Stimulated activated CD8-positive, alpha-beta memory T cell treated with anti-CD3 and anti-CD28 coated beads, Interleukin-2, amount 100 ng/mL, for 48 hours (primary cell): ENCODE measurements at regions not wholly inside any gene's neighbourhood (a gene's known extent, or its start where the extent isn't known, plus 50 kb on each side); places are given as distances from the start of the nearest gene placed in this dataset.
"Not testable (repeated sequence)": the region's sequence is repeated elsewhere in the genome, so short reads cannot be mapped to it uniquely, and the experiment has no call there.

ENCODE experiments used
- DNase-seq, 2 donors: peaks; one replicate each; pipeline ENCODE4 v3.0.0-alpha.2; 2020; ENCODE audit warnings: low read depth in 2 of 2

DNA sequence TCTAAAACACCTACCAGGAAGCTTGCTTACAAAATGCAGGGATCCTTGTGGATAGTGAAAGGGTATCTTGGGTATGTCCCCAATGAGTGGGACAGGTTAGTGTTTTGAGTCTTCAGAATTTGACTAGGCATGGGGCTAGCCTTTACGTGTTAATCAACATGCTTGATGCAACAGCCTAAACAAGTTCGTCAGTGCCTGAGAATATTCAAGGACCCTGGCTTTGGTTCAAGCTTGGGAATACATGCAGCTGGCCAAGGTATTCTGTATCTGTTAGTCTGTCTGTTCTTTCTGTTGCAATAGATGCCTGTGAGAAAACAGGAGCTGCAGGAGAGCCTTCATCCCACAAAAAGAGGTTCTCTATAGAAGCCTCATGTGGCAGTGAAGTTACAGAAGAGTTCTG, 149.5 kb downstream of the CCNG2 start:
- DNase-seq, result no peak

GRCh38 chr4:77308843-77309242, 151.8 kb downstream of the CCNG2 start:
- DNase-seq, result no peak

DNA sequence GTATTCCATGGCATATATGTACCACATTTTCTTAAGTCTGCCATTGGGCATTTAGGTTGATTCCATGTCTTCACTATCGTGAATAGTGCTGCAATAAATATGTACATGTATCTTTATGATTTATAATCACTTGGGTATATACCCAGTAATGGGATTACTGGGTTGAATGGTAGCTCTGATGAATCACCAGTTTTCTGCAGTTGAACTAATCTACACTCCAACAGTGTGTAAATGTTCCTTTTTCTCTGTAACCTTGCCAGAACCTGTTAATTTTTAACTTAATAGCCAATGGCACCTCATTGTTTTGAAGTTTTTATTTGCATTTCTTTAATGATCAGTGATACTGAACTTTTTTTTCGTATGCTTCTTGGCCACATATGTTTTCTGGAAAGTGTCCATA, 152.5 kb downstream of the CCNG2 start:
- DNase-seq, result no peak

DNA sequence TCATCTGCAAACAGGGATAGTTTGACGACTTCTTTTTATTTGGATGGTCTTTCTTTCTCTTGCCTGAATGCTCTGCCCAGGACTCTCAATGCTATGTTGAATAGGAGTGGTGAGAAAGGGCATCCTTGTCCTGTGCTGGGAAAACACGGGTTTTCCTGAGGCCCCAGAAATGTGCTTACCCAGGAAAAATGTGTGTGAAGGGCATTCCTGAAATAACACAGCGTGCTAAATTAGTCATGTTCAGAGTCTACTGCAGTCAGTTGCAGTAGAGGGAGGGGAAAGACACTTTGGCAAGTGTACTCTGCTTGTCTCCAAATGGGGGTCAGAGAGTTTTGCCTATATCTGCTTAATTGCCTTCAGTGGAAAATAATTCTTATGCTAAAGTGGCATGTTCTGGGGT, 153.9 kb downstream of the CCNG2 start:
- no peak for DNase-seq

DNA sequence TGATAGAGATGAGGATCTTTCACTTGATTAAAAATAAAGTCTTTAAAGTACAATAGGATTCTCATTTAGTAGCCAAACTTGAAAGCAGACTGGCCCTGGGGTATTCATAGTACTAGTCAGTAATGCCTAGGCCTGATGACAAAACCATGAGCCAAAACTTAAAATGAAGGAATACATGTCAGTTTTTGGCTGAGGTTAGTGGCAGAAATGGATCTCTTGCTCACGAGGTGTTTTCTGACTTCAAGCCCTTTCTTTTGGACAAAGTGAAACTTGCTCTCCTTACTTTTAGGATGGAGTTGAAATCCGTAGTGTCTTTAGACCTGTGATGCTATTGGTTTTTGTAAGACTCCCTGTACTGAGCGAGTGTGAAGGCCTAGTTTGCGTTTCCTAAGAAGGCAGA, 157.7 kb downstream of the CCNG2 start:
- no peak for DNase-seq

GRCh38 chr4:77327151-77327550, 170.1 kb downstream of the CCNG2 start:
- no peak for DNase-seq

DNA sequence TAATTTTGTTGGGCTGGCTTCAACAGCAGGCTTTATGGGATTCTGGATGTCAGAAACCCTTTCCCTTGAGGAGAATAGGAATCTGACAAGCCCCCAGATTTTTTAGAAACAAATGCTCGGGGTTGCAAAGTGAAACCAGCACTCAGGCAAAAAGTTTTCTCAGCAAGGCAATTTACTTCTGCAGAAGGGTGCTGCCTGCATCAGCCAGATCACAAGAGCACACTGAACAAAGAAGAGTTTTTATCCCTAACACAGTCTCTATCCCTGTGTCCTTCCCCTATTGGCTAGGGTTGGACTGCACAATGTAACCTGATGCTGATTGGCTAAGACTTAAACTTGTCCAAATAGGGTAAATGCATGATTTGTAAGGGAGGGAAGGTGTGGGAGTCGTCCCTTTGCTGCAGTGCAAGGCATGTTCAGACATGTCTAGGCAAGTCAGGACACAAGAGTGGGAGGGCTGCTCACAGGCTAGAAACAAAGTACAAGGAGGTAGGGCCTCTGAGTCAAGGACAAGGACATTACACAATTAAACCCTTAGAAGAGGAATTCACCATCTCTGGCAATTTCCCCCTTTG, 175.8 kb downstream of the CCNG2 start:
- no peak for DNase-seq

GRCh38 chr4:77336411-77337142, 179.6 kb downstream of the CCNG2 start:
- DNase-seq, result no peak

DNA sequence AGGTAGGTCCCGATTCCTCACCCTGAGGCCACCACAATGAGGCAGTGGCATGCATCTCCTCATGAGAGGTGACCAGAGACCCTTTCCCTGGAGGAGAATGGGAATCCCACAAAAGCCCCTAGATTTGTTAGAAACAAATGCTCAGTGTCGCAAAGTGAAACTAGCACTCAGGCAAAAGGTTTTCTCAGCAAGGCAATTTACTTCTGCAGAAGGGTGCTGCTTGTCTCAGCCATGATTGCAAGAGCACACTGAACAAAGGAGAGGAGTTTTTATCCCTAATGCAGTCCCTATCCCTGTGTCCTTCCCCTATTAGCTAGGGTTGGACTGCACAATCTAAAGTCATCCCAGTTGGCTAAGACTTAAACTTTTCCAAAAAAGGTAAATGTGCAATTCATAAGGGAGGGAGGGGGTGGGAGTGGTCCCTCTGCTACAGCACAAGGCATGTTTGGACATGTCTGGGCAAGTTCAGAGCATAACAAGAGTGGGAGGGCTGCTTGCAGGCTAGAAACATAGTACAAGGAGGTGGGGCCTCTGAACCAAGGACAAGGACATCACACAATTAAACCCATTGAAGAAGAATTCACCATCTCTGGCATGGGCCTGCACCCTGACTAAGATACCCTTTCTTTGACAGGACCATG, 185.3 kb downstream of the CCNG2 start:
- no peak for DNase-seq

DNA sequence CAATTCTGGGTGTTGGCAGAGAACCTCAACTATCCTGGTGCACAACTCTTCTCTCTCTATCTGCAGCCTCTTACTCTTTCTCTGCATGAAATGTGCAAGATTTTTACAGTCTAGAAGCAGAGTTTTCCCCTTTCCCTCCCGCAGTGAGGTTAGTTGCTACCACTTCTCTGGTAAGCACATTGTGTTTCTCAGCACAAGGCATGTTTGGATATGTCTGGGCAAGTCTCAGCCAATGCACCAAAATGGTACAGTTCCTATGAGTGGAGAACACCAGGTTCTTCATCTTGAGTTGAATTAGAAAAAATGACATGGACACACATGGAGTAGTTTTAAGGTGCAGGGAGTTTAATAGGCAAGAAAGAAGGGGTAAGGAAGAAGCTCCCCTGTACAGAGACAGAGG, 187.0 kb downstream of the CCNG2 start:
- no peak for DNase-seq

DNA sequence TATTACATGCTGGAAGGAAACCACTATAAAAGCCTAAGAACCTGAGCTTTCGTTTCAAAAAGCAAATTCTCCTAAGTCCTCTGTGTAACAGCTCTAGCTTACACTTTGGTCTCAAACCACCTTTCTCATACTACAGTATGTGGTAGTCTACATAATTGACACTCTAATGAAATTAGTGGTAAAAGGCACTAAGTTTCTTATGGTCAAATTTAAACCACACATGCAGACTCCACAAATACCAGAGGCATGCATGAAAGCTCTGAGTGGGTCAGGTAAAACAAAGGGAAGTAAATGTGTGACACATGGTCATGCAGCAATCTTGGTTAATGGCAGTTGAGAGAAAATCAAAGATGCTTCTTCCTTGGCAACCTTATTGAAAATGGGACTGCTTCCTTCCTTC, 187.8 kb downstream of the CCNG2 start:
- no peak for DNase-seq

DNA sequence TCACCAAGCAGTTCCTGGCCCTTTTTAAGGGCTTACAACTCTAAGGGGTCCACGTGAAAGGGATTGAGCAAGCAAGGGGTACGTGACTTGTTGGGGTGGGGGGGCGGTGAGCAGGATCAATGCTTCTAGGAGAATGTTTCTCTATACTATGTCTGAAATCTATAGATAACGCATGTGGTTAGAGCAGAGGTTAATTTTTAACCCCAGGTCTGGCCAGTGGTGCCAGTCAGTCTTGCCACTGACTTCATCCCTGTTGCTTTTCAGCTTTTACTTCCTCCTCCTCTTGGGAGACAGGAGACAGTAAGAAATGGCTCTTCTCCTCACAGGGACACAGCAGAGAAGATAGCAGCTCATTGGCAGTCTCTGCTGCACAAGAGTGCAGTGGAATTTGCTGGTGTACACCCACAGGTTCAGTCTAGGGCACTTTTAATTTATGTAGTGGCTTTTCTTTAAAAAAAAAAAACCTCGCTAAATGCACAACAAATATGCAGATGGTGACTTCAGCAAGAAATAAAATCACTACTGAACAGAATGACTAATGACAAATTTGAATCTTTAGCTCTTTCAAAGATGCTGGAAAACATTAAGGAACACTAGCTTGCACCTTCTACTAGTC, 190.5 kb downstream of the CCNG2 start:
- DNase-seq, result no peak

- DNase-seq, result no peak
These were observed 191.8 kb downstream of the CCNG2 start for GRCh38 chr4:77348815-77349214.

DNA sequence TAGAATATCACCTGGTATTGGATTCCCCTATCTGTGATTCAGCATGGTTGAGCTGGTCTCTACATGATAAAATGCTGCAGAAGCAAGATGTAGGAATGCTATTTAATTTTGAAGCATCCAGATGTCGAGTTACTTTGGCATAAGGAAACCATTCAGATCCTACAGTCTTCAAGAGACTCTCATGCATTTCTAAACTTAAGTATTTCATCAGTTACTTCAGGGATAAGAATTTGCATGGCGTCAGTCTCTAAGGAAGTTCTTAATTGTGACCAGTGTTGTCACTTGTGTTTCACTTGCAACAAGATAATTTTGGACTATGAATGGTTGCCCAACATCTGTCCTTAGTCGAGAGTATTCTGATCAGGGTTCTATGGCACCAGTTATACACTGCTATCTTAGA, 192.4 kb downstream of the CCNG2 start:
- DNase-seq, result no peak

GRCh38 chr4:77349796-77350195, 192.8 kb downstream of the CCNG2 start:
- no peak for DNase-seq

- no peak for DNase-seq
These were observed 195.2 kb downstream of the CCNG2 start for GRCh38 chr4:77352192-77352591.

DNA sequence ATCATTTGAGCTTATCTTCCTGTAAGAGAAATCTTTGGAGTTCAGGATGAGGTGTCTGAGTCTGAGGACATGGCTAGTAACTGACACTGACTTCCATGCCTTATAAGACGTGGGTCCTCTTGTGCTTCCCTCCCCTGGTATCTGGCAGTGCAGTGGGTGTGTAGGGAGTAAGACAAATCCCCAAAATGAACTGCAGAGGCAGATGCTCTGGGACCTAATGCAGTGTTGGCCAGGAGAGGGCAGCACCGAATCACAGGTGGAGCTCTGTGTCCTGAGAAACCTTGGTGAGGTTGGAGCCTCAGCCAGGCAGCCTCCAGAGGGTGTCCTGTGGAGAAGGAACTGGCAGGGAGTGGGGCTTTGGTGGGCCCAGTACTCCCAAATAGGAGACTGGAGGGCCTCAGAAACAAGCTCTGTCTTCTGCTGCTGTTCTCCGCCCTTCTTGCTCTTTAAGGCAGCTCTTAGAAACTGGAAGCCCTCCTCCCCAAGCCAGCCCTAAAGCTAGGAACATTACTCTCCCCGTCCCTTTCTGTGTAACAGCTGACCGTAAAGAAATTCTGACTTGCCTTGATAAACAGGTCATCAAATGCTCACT, 196.8 kb downstream of the CCNG2 start:
- DNase-seq, result not testable (repeated sequence)

DNA sequence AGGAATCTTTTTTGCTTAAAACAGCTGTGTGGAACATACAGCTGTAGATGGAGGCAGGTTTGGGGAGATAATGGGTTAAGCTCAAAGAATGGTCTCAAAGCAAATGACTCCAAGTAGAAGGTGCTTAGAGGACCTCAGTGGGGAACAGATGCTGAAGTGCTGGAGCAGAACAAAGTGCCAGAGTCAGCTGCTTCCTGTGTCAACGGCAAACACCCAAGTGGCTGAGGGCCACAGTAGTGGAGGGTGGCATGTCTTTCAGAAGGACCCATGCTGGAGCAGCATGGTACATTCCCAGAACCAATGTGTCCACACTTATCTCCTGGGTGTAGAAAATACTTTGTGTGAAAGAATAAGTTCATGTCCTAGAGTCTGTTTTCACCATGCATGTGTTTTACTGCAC, 197.5 kb downstream of the CCNG2 start:
- no peak for DNase-seq

DNA sequence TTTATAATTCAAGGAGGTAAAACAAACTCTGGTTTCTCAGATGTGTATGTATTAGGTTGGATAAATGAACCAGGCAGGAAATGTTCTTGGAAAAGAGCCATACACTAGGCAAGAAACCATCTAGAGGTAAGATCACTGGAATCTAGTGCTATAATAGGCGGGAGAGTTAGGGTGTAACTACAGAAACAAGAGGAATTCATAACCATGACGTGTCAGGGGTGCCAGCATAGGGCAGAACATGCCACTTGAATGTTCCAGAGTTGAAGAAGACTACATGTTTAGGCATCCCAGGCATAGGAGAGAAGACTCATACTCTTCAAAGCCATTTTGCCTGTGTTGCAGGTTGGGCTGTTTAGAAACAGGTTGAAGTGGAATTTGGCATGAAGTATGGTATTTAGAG, 198.7 kb downstream of the CCNG2 start:
- DNase-seq, result no peak

DNA sequence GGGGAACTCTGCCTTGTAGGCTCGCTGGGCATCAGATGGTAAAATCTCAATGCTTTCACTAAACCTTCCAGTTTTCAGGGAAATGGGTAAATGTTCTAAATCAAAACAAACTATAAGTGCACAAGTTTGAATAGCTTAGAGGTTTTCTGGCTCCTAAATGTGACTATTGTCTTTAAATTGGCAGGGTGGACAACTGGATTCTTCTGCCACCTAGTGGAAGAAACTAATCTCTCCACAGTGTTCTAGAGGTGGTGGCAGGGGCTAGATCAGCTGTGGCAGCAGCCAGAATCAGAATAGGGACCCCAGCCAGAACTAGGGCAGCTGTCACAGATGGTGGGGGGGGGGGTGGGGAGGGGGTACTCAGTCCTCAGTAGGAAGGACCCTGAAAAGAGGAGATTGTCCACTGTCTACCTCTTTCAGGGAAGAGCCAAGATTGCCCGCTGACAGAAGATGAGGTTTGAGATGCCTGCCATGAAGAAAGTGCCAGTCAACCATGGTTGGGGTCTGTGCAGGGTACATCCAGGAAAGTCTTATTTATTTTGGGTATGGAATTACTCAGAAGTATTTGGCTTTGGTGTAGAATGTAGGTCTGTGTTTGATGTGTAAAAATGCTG, 201.4 kb downstream of the CCNG2 start:
- no peak for DNase-seq

DNA sequence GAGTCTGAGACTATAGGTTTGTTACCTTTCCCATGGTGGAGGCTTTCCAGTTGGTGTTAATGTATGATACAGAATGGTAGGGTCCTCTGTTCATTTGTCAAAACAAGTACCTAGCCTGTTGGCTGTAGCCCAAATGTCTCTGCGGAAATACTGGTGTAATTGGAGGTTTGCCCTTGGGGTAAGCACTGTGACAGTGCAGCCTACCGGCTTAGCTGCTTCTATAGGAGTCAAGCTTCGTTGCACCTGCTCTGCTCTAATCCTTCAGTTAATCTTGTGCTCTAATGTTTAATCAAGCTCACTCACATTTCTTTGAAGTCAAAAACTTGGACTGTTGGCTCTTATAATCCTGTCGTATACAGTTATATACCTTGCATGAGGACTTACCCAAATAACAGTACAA, 203.4 kb downstream of the CCNG2 start:
- no peak for DNase-seq

- not testable (repeated sequence) for DNase-seq
These were observed 209.9 kb downstream of the CCNG2 start for GRCh38 chr4:77366876-77367275.
